ENCODE measurements at regions not wholly inside any gene's neighbourhood (a gene's known extent, or its start where the extent isn't known, plus 50 kb on each side); places are given as distances from the start of the nearest gene placed in this dataset.

GRCh38 chr16:6926762-6927161 lies 405.9 kb upstream of the RBFOX1 start:
- no peak overlapping the region for H3K4me3 ChIP-seq (ENCODE audit: insufficient read depth, low read depth, low read length)
- intact Hi-C loops (cut with micrococcal nuclease) (no loop called here), dilution Hi-C loops (cut with HindIII; ENCODE audit: low sequenced_read_pairs, unreplicated experiment) (no loop called here)

More at GRCh38 chr16:6926762-6927161, 405.9 kb upstream of the RBFOX1 start:
- no peak overlapping the region for H3K56ac ChIP-seq (ENCODE audit: extremely low read depth, insufficient read depth, low read length)
- no peak overlapping the region for H3K4ac ChIP-seq (ENCODE audit: low read depth, low read length)
- H4K91ac ChIP-seq (ENCODE audit: insufficient read depth, low read depth, low read length), result no peak overlapping the region
- no TSS peak for BruUV-seq (replicated peaks)
- TF ChIP-seq CEBPB (IDR thresholded peaks at IDR 0.05; ENCODE audit: low read depth, low read length), result no peak
- TF ChIP-seq BHLHE40 (IDR thresholded peaks at IDR 0.05; ENCODE audit: low read depth, low read length), result no peak
- TF ChIP-seq CHD1 (IDR thresholded peaks at IDR 0.05; ENCODE audit: low read depth, low read length), result no peak
- TF ChIP-seq MAFK (IDR thresholded peaks at IDR 0.05; ENCODE audit: low read depth, low read length), result no peak
- TF ChIP-seq MAZ (IDR thresholded peaks at IDR 0.05; ENCODE audit: borderline replicate concordance, low read depth, low read length), result no peak
- TF ChIP-seq ELK1 (IDR thresholded peaks at IDR 0.05; ENCODE audit: borderline replicate concordance, low read depth, low read length), result no peak
- H3K27me3 ChIP-seq (ENCODE audit: control insufficient read depth, insufficient read depth, low read length), result no peaks in the 10 kb centered on the region
- no peak overlapping the region for H2BK5ac ChIP-seq (ENCODE audit: low read depth, low read length, poor library complexity, severe bottlenecking)
- no peaks in the 10 kb centered on the region for H4K20me1 ChIP-seq (ENCODE audit: insufficient read depth, low read length)
- in situ Hi-C loops (cut with MboI; ENCODE audit: low sequenced_read_pairs), result no loop called here
- no peak overlapping the region for H2AFZ ChIP-seq (replicated peaks; ENCODE audit: low read length, poor library complexity)
- H3K36me3 ChIP-seq (ENCODE audit: control insufficient read depth, insufficient read depth, low read length), result no peaks in the 10 kb centered on the region
- H3K27ac ChIP-seq (ENCODE audit: insufficient read depth, low read length), result no peak overlapping the region
- H3K9ac ChIP-seq (ENCODE audit: low read depth, low read length), result no peak overlapping the region
- H2AK9ac ChIP-seq (replicated peaks; ENCODE audit: low read depth, low read length, poor library complexity), result no peak overlapping the region
- H2AK5ac ChIP-seq (ENCODE audit: low read depth, low read length), result no peak overlapping the region
- no peak for ATAC-seq (ENCODE audit: low read depth)
- CTCF ChIA-PET, result no interaction called here
- no peak overlapping the region for H2BK20ac ChIP-seq (ENCODE audit: low read depth, low read length)
- no peak overlapping the region for H3K23ac ChIP-seq (ENCODE audit: low read depth, low read length)
- H2BK120ac ChIP-seq (ENCODE audit: low read depth, low read length), result no peak overlapping the region
- no peak overlapping the region for H3K18ac ChIP-seq (ENCODE audit: low read depth, low read length)
- 8% methylated on average over 5 of the region's 7 CpGs; no CpG with 5 or more reads in 1 of the 2 experiments for WGBS, 2 experiments (ENCODE audit: extremely low coverage in 2 of 2, insufficient read length in 1 of 2)
- DNase-seq, result no peak
- no peak overlapping the region for H4K8ac ChIP-seq (ENCODE audit: low read depth in 2 of 2, low read length in 2 of 2)
- no peak overlapping the region for H2BK15ac ChIP-seq (ENCODE audit: low read depth, low read length)
- no peak overlapping the region for H3K14ac ChIP-seq (replicated peaks; ENCODE audit: low read depth, low read length)
- H3K4me2 ChIP-seq (ENCODE audit: low read depth, low read length), result no peak overlapping the region
- H3K9me3 ChIP-seq (ENCODE audit: control insufficient read depth, insufficient read depth, low read length), result peaks cover 12% of the 10 kb centered on the region
- no peak overlapping the region for H4K5ac ChIP-seq (ENCODE audit: low read depth, low read length)
- H3K79me1 ChIP-seq (ENCODE audit: low read depth in 1 of 2, low read length in 2 of 2), result no peaks in the 10 kb centered on the region
- POLR2A ChIA-PET (ENCODE audit: unreplicated experiment), result no interaction called here
- H3K4me1 ChIP-seq (ENCODE audit: control insufficient read depth, insufficient read depth, low read length), result no peaks in the 10 kb centered on the region
- H3K9me1 ChIP-seq (ENCODE audit: insufficient read depth, low read length), result no peaks in the 10 kb centered on the region
